ENCODE measurements at regions not wholly inside any gene's neighbourhood (a gene's known extent, or its start where the extent isn't known, plus 50 kb on each side); places are given as distances from the start of the nearest gene placed in this dataset.

DNA sequence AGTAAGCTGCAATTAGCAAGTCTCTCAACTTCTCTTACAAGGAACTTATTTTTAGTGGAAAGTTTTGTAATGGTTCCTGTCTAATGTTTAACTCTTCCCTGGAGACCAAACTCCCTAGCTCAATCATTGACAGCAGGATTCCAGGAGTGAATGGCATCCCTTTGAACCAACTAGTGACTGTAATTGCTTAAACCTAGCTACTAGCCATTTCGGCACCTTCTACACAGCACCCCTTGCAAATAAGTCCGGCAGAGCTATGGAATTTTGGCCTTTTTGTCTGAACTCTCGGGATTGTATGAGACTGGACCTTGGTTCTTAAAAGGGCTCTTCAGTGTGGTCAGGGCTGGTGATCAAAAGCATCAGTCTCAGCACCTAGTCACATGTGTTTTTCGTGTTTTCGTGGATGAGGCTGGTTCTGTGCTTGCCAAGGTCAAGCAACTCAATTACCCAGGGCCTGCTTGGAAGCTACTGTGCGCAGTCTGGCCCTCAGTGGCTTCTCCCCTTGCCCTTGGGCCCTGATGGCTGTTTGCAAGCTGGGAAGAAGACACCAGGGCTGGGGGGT lies 135.3 kb upstream of the NEDD9 start:
- no peak overlapping the region for H3K27ac ChIP-seq (ENCODE audit: extremely low read depth, low read depth, low read length)
- H3K4me3 ChIP-seq (ENCODE audit: low read depth, low read length): no peak overlapping the region
- no peaks in the 10 kb centered on the region for H3K9me3 ChIP-seq (ENCODE audit: control insufficient read depth, insufficient read depth, low read depth, low read length)
- CTCF ChIA-PET: interaction anchor here (0.9 to 1.8 kb wide), 5 partner anchors 9 to 195 kb away, joined by 3 to 5 read pairs (median 3); no protein-coding TSS in a partner anchor
- TF ChIP-seq ZSCAN30 (tag by site-specific recombination; IDR thresholded peaks at IDR 0.05) (no peak), ZFP3 (tag by site-specific recombination; IDR thresholded peaks at IDR 0.05; ENCODE audit: low read depth) (no peak), ZNF670 (tag by site-specific recombination; IDR thresholded peaks at IDR 0.05; ENCODE audit: low read depth) (no peak)
- POLR2A ChIA-PET: no interaction called here
- no peaks in the 10 kb centered on the region for H3K4me1 ChIP-seq (ENCODE audit: control insufficient read depth, insufficient read depth, low read length)
- H3K36me3 ChIP-seq (ENCODE audit: control insufficient read depth in 2 of 2, insufficient read depth in 1 of 2, low read length in 2 of 2): no peaks in the 10 kb centered on the region

DNA sequence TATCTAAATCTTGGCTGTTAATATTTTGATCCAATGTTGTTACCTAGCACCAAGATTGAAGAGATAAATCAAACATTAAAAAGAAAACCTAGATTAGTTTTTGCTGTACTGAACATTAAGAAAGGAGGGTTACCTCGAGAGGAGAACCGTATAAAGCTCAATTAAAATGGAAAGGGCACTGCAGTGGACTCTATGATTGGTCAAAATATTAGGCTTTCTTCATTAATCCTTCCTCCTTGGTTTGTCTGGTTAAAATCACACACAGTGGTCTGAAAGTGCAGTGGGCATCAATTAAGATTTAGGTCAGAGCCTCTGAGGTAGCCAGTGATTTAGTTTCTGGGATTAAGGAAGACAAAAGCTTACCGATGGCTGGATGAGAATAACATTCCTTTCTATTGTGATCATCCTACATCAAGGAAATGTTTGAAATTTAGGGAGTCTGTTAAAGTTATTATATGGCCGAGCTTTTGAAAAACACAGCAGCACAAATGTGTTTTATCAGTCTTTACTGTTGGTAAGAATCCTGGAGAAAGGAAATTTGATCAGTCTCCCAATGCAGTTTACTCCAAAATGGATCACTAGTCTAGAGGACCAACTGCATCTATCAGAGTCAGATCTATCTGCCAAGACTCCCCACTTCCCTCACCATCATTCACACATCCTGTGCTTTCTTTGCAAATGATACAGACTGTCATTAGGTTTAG lies 134.6 kb upstream of the NEDD9 start:
- Histone ChIP-seq H3K9me3 (ENCODE audit: control insufficient read depth, insufficient read depth, low read depth, low read length) (no peaks in the 10 kb centered on the region), H3K27ac (ENCODE audit: extremely low read depth, low read depth, low read length) (no peak overlapping the region), H3K36me3 (ENCODE audit: control insufficient read depth in 2 of 2, insufficient read depth in 1 of 2, low read length in 2 of 2) (no peaks in the 10 kb centered on the region), H3K4me3 (ENCODE audit: low read depth, low read length) (no peak overlapping the region), H3K4me1 (ENCODE audit: control insufficient read depth, insufficient read depth, low read length) (no peaks in the 10 kb centered on the region)
- no peak for TF ChIP-seq ZNF624 (tag by site-specific recombination; IDR thresholded peaks at IDR 0.05)
- no peak for TF ChIP-seq SP7 (tag by site-specific recombination; IDR thresholded peaks at IDR 0.05)
- TF ChIP-seq ZNF184 (tag by site-specific recombination; IDR thresholded peaks at IDR 0.05): no peak
- no peak for TF ChIP-seq ZNF530 (tag by site-specific recombination; IDR thresholded peaks at IDR 0.05; ENCODE audit: low read depth)
- no peak for TF ChIP-seq PRDM1 (tag by site-specific recombination; IDR thresholded peaks at IDR 0.05)
- TF ChIP-seq KLF16 (tag by site-specific recombination; IDR thresholded peaks at IDR 0.05): no peak
- no peak for TF ChIP-seq ZSCAN30 (tag by site-specific recombination; IDR thresholded peaks at IDR 0.05)
- no peak for TF ChIP-seq ZNF426 (tag by site-specific recombination; IDR thresholded peaks at IDR 0.05)
- TF ChIP-seq MZF1 (tag by site-specific recombination; IDR thresholded peaks at IDR 0.05; ENCODE audit: borderline replicate concordance): no peak
- CTCF ChIA-PET: interaction anchor here (0.9 to 1.8 kb wide), 6 partner anchors 8 to 195 kb away, joined by 3 to 5 read pairs (median 3); no protein-coding TSS in a partner anchor
- POLR2A ChIA-PET: no interaction called here

GRCh38 chr6:11366183-11366933 lies 133.9 kb upstream of the NEDD9 start:
- no peak overlapping the region for H3K27ac ChIP-seq (ENCODE audit: extremely low read depth, low read depth, low read length)
- no peaks in the 10 kb centered on the region for H3K4me1 ChIP-seq (ENCODE audit: control insufficient read depth, insufficient read depth, low read length)
- H3K36me3 ChIP-seq (ENCODE audit: control insufficient read depth in 2 of 2, insufficient read depth in 1 of 2, low read length in 2 of 2): no peaks in the 10 kb centered on the region

DNA sequence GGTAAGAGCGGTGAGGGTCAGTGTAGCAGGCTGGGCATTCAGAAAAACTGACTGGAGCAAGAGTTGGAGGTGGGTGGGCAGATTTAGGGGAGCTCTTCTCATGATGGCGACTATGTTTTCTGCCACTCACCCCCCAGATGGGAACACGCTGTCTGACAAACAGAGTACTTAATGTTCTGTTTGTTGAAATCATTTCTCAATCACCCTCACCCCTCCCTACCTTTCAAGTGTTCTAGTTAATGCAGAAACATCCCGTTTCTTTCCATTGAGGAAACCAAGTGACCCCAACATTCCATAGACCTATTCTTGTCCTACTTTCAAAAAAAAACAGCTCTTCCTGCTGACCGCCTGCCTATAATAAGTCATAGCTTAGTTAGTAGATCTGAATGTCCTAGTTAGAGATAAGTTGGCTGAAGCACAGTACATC lies 132.5 kb upstream of the NEDD9 start:
- TF ChIP-seq ZNF521 (tag by site-specific recombination; IDR thresholded peaks at IDR 0.05) (no peak), ZNF324 (tag by site-specific recombination; IDR thresholded peaks at IDR 0.05) (no peak), ZNF169 (tag by site-specific recombination; IDR thresholded peaks at IDR 0.05) (no peak)
- H3K4me1 ChIP-seq (ENCODE audit: control insufficient read depth, insufficient read depth, low read length): no peaks in the 10 kb centered on the region
- H3K4me3 ChIP-seq (ENCODE audit: low read depth, low read length): no peak overlapping the region
- no peak overlapping the region for H3K27ac ChIP-seq (ENCODE audit: extremely low read depth, low read depth, low read length)
- CTCF ChIA-PET: interaction anchor here (0.8 to 1.9 kb wide), 3 partner anchors 8 to 211 kb away, joined by 4 to 9 read pairs (median 5); no protein-coding TSS in a partner anchor
- H3K36me3 ChIP-seq (ENCODE audit: control insufficient read depth in 2 of 2, insufficient read depth in 1 of 2, low read length in 2 of 2): no peaks in the 10 kb centered on the region
- POLR2A ChIA-PET: no interaction called here
- H3K9me3 ChIP-seq (ENCODE audit: control insufficient read depth, insufficient read depth, low read depth, low read length): no peaks in the 10 kb centered on the region

More at GRCh38 chr6:11366183-11366933, 133.9 kb upstream of the NEDD9 start:
- H3K9me3 ChIP-seq (ENCODE audit: control insufficient read depth, insufficient read depth, low read depth, low read length): no peaks in the 10 kb centered on the region
- no peak overlapping the region for H3K4me3 ChIP-seq (ENCODE audit: low read depth, low read length)
- CTCF ChIA-PET: interaction anchor here (0.9 to 1.8 kb wide), 4 partner anchors 130 to 194 kb away, joined by 3 to 5 read pairs (median 4); no protein-coding TSS in a partner anchor
- POLR2A ChIA-PET: no interaction called here
- peak; percentile 83 for TF ChIP-seq ZNF366 (tag by site-specific recombination; conservative IDR thresholded peaks at IDR 0.05)
- peak; percentile 44; the same call in 1 of the 2 replicates for TF ChIP-seq ZNF623 (tag by site-specific recombination; IDR thresholded peaks at IDR 0.05)
- TF ChIP-seq ZNF747 (tag by site-specific recombination; IDR thresholded peaks at IDR 0.05): no peak
